Occipital lobe (tissue), 1 donor: ENCODE measurements at regions not wholly inside any gene's neighbourhood (a gene's known extent, or its start where the extent isn't known, plus 50 kb on each side); places are given as distances from the start of the nearest gene placed in this dataset.
"Not testable (repeated sequence)": the region's sequence is repeated elsewhere in the genome, so short reads cannot be mapped to it uniquely, and the experiment has no call there.

Source experiments
- DNase-seq: peaks from one replicate; lab custom pipeline; 2025; lab: John Stamatoyannopoulos, UW

GRCh38 chr7:89401099-89401498 lies 605.6 kb upstream of the TEX47 start:
- no peak for DNase-seq

DNA sequence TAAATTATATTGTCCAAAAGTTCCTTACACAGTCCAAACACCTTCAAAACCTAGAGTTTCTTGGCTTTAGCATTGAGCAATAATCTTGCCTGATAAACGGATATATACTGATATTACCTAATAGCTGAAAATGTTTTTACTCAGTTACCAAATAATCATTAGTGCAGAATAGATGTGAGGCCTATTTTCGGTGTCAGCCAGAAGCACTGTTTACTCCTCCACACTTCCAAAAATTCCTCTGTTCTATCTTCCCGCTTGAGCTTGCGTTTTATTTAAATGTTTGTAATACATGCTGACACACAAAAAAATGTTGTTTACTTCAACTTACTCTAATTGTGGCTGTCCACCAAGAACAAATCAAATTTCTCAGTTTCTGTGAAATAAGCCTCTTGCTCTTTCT lies 606.2 kb upstream of the TEX47 start:
- DNase-seq: no peak

DNA sequence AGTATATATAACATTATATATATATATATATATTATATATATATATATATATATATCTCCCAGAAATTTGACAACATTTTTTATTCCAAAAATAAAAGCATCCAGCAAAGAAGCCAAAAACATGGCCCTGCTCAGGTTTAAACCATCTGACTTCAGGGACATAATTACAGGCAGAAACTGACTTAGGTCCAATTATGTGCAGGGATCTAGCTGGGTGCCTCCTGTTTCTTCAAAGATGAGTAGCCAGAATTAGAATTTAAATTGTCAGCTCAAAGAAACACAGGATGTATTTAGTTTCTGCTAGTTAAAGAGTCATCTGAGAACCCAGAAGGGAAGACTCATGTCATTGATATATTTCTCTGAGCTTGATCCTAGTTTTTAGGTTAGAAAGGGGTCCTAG lies 656.4 kb upstream of the TEX47 start:
- no peak for DNase-seq

DNA sequence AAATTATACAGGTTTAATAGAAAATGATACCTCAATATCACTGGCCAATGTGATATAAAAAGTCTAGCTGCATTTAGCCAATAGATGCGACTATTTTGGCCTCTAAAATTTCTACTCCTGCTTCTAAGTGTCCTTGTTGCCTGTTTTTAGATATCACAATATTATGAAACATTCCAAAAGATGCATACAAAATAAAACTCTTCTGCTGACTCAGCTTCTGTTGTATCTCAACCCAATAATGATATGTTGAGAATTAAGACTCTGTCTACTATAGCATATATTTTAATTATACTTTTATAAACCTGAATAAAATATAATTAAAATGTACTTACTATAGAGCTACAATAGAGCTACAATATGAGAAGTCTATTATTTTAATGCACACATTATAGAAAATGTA lies 661.0 kb upstream of the TEX47 start:
- no peak for DNase-seq

- DNase-seq: no peak
Observed at GRCh38 chr7:89458114-89458513, 662.6 kb upstream of the TEX47 start.

DNA sequence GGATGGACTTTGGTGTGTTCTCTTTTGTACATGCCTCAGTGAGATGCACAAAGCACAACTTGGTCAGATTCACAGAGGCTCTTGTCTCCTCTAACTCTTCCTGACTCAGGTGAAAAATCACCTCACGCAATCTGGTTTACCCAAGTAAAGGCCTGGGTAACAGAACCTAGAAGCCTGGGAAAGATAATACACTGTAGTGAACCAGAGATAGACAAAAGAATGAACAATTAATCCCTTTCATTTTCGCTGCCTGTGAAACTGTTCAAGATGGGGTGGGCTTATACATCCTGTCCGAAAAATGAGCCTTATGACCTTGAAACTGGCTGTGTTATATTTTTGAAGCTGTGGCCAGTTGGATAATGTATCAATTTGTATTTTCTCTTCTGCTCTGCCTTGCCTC lies 678.9 kb upstream of the TEX47 start:
- no peak for DNase-seq

- DNase-seq: no peak
Observed at GRCh38 chr7:89477991-89478390, 676.3 kb upstream of the STEAP1 start.

GRCh38 chr7:89495704-89496103 lies 658.6 kb upstream of the STEAP1 start:
- no peak for DNase-seq

- DNase-seq: no peak
Observed at GRCh38 chr7:89500084-89500483, 654.2 kb upstream of the STEAP1 start.

- no peak for DNase-seq
Observed at GRCh38 chr7:89503281-89503680, 651.0 kb upstream of the STEAP1 start.

- no peak for DNase-seq
Observed at GRCh38 chr7:89507034-89507433, 647.2 kb upstream of the STEAP1 start.

DNA sequence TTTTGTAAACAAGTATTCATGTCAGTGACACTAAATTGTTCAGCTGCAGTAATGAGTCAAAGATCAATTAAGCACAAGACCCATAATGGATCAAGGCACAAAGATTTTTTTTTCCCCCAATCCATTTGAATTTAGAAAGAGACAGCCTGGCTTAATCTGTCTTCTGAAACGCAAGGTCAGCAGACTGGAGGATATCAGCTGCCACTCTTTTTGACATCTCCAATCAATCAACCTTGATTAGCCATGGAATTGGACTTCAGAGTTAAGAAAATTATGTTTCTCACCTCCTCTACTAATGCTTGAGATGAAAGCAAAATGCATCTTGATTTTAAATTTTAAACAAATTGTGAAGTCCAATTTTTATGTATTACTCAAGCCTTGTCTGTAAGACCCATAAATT lies 642.4 kb upstream of the STEAP1 start:
- no peak for DNase-seq

GRCh38 chr7:89514970-89515369 lies 639.3 kb upstream of the STEAP1 start:
- no peak for DNase-seq

GRCh38 chr7:89517815-89518214 lies 636.5 kb upstream of the STEAP1 start:
- DNase-seq: no peak

GRCh38 chr7:89549768-89550167 lies 604.5 kb upstream of the STEAP1 start:
- DNase-seq: no peak

- no peak for DNase-seq
Observed at GRCh38 chr7:89554209-89554608, 600.1 kb upstream of the STEAP1 start.

GRCh38 chr7:89559596-89559995 lies 594.7 kb upstream of the STEAP1 start:
- no peak for DNase-seq

DNA sequence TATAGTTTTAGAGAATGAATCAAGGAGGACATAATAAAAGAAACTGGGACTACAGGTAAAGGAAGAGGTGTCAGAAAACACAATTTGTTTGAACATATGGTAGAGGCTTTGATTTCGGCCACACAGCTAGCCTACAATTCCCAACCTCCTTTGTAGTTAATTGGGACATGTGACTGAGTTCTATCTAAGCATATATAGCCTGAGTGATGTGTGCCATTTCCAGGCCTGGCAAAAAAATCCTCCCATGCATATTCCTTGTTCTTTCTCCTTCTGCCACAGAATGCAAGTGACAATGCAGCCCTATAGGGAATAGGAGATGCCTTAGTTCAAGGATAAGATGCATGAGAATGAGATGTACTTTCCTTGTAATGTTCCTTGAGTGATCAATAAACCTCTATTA lies 590.7 kb upstream of the STEAP1 start:
- no peak for DNase-seq

GRCh38 chr7:89584896-89585295 lies 569.4 kb upstream of the STEAP1 start:
- DNase-seq: no peak

- DNase-seq: no peak
Observed at GRCh38 chr7:89593125-89593524, 561.1 kb upstream of the STEAP1 start.

GRCh38 chr7:89602984-89603383 lies 551.3 kb upstream of the STEAP1 start:
- DNase-seq: no peak

- no peak for DNase-seq
Observed at GRCh38 chr7:89605362-89605761, 548.9 kb upstream of the STEAP1 start.

DNA sequence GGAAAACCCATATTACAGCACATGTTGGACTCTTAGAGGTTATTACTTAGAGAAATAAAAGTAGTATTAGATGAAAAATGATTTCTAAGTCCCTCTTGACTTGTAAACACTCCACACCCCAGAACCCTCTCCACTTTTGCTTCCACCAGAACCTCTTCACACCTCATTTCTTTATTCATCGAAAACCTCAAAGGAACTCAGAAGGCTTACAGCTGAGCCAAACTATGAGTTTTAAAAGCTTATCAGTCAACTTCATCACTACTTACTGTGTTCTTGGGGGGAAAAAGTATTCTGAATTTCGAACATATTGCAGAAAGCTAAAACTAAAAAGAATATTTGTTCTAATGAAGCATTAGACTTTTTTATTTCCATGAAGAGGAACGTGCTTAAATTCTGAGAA lies 547.8 kb upstream of the STEAP1 start:
- no peak for DNase-seq

GRCh38 chr7:89607792-89608191 lies 546.5 kb upstream of the STEAP1 start:
- no peak for DNase-seq

- not testable (repeated sequence) for DNase-seq
Observed at GRCh38 chr7:89616829-89617228, 537.4 kb upstream of the STEAP1 start.
